GM21528 (cell line): ENCODE measurements at regions not wholly inside any gene's neighbourhood (a gene's known extent, or its start where the extent isn't known, plus 50 kb on each side); places are given as distances from the start of the nearest gene placed in this dataset.
"Not testable (repeated sequence)": the region's sequence is repeated elsewhere in the genome, so short reads cannot be mapped to it uniquely, and the experiment has no call there.

Experiments used
- ATAC-seq: cut with Tn5 transposase; IDR thresholded peaks from one replicate; pipeline ENCODE4 v1.9.1; 2021; ENCODE audit warnings: mild to moderate bottlenecking, moderate library complexity; ENCODE audit not compliant: unreplicated experiment, low FRiP score

- no peak for ATAC-seq
Observed at GRCh38 chr1:194076646-194077045, 890.2 kb upstream of the B3GALT2 start.

- ATAC-seq, result no peak
Observed at GRCh38 chr1:194073833-194074232, 887.4 kb upstream of the B3GALT2 start.

GRCh38 chr1:194071205-194071604 is 884.8 kb upstream of the B3GALT2 start:
- no peak for ATAC-seq

DNA sequence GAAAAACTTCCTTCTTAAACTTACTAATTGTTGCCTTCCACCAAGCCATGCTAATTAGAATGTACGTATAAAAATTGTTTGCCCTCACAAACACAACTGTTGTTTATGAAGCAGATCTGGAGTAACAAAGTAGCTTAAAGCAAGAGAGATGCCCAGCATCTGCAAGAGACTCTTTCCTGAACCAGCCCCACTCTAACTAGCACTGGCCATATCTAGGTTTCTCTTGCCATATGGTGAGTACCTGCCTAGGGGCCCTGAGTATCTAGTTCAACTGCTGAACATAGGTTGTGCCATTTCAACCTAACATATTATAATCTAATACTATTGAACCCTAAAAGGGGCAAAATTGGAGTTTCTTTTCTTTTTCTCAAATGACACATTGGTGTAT is 883.4 kb upstream of the B3GALT2 start:
- ATAC-seq, result no peak

DNA sequence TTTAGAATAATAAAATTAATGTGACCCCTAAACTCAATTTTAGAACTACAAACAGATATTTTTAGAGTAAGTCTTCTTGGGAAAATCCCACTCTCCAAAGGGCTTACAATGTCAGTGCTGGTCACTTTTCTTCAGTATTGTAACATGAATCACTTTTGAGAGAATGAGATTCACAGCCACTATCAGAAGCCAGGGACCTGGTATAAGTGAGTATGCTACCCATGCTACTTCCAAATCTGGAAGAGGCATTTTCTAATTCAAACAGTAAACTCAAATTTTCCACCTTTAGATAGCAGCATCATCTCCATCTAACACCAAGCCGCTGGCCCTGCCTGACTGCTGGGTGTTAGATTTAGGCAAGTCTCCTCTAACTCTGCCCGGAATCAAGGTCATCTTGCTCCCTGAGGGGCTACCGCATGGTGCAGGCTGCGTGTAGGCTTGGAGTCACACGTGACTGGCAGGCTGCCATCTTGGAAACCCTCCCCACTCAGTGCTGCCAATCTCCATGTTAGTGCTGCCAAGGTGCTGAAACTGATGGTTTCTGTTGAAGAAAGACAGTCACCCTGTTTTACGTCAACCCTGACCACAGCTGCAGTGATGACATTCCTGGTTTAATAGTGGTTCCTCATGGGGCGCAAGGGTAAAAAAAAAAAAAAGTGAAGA is 882.9 kb upstream of the B3GALT2 start:
- ATAC-seq, result no peak

DNA sequence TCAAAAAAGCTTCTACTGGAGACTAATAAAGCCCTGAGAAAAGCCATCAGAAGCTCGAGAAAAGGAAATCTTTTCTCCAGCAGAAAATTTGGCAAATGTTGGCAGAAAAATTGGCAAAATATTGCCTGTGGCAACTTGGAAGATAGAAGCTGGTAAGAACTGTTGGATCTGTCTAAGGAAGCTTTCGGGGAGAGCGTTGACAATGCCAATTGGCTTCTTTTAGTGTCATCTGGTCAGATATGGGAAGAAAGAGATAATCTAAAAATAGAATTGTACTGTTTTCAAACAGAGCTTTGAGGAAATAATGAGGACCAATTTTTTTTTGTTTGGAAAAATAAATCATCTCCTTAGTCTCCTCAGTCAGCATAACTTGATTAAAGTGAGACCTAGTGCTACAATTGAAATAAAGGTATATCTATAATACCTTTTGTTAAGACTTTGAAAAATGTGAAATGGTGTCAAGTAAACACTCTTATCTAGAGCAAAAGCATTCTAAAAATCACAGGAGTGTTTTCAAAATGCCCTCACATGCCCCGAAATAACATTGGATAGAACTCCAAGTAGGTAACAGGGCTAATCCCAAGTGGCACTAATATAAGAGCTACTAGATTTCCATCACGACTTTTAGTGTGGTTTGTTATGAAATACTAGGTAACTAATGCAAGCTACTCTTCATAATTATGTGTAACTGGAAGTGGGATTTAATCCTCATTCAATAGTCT is 882.2 kb upstream of the B3GALT2 start:
- no peak for ATAC-seq

GRCh38 chr1:194067772-194068171 is 881.4 kb upstream of the B3GALT2 start:
- ATAC-seq, result no peak

DNA sequence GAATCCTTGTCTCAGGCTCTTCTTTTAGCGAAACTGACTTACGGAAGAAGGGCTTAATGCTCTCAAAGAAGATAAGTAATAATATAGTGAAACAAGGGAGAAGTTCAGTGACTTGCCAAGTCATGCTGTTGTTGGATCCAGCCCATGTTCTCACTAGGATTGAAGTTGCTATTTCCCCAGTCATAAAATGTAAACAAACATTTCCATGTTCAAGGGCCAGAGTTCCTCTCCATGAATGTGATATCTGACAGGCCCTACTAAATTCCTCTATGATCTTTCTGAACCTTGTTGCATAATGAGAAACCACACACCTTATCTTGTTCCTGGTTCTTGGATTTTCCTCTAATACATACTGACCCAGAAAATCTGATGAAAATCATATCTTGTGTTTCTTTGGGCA is 876.5 kb upstream of the B3GALT2 start:
- ATAC-seq, result no peak

DNA sequence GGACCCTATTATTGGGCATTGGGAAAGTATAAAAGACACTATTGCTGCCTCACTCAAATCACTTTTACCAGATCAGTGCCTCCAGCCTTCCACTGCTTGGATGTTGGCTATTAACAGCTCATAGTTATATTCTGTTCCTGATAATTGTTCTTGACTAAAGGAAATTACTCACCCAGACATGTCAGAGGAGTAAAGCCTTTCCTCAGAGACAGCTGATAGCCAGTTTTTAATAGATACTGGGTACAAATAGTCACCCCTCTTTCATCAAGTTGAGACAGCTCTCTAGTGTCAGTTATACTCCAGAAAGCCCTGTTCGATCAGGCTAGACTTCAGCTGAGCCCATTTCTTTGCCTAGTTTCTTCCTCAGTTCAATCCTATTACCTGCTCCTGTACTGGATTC is 876.1 kb upstream of the B3GALT2 start:
- no peak for ATAC-seq

DNA sequence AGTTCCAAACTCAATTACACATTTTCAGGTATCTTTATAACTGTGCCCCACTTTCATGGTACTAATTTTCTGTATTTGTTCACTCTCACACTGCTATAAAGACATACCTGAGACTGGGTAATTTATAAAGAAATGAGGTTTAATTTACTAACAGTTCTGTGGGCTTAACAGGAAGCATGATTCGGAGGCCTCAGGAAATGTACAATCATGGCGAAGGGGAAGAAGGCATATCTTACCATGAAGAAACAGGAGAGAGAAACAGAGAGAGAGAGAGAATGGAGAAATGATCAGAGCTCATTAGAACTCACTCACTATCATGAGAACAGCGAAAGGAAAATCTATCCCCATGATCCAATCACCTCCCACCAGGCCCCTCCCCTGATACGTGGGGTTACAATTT is 874.1 kb upstream of the B3GALT2 start:
- no peak for ATAC-seq

- not testable (repeated sequence) for ATAC-seq
Observed at GRCh38 chr1:194058268-194058667, 871.9 kb upstream of the B3GALT2 start.

DNA sequence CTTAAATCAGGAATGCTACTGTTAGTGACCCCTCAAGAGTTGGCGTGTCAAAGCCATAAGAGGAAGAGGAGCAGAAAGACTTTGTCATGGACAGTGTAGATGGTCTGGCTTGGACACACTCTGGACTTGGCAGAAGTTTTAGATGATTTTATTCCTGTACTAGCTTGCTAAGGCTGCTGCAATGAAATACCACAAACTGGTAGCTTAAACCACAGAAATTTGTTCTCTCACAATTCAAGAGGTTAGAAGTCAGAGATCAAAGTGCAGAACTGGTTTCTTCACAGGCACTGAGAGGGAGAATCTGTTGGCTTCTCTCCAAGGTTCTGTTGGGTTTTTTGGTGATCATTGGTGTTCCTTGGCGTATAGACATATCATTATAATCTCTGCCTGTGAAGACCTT is 869.8 kb upstream of the B3GALT2 start:
- ATAC-seq, result no peak

GRCh38 chr1:194055536-194055935 is 869.1 kb upstream of the B3GALT2 start:
- no peak for ATAC-seq

DNA sequence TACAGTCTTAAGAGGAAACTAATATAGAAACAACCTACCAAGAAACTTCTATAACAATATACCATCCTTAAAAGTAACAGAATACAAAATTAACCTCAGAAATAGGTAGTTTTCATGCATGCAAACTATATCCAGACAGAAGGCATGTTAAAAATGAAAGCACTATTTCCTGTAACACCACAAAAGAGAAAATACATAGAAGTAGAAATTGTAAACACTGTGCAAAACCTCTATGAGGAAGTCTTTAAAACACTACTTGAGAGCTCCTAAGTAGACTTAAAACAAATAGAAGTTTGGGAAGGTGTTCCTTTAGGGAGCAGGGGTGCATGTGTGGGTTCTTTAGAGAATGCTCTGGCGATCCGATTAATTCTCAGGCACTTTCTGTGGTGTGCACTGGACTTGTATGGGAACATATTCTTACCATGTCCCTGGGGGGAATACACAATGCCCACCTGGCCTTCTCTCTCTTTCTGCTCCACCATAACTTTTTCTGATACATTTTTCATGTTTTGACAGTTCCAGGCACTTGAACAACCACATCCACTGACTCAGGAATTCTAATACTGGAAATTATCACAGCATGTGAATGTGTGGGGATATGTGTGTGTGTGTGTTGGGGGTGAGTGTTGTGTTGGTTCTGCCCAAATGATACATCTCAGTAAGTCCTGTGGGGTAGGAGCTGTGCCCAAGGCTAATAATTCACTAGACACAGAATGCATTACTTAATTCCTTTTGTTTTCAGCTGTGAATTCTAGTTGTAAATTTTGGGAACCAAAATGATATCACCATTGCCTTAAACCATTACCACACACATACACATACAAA is 866.3 kb upstream of the B3GALT2 start:
- no peak for ATAC-seq

GRCh38 chr1:194047921-194048320 is 861.5 kb upstream of the B3GALT2 start:
- ATAC-seq, result no peak

DNA sequence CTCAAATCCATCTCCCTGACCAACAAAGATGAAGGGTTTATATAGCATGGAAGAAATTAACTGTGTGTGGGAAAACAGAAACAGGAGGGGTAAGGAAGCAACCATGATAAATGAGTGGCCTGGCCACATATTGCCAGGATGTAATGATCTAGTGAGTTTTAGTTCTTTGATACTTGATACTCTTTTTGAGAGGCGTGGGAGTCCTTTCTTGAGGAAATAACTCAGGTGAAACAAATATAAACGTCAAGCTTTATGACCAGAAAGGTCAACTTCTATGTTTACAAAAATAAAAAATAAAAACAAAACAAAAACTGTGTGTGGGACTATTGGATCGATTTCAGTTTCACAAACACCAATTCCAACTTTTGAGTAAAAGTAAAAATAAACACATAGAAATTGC is 860.8 kb upstream of the B3GALT2 start:
- ATAC-seq, result no peak

- no peak for ATAC-seq
Observed at GRCh38 chr1:194045416-194045815, 859.0 kb upstream of the B3GALT2 start.

DNA sequence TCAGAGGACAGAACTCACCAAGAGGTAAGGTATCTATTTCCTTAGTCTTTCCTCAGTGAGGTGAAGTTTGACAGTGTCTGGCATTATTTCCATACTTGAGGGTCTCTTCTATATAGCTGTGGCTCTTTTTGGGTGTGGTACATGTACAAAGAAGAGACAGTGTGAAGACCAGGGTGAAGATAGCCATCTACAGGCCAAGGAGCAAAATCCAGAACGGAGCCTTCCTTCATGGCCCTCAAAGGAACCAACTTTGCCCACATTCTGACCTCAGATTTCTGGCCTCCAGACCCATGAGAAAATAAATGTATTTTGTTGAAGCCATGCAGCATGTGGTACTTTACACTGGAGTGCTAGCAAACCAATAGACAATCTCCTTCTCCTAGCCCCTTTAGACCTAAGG is 858.5 kb upstream of the B3GALT2 start:
- no peak for ATAC-seq

DNA sequence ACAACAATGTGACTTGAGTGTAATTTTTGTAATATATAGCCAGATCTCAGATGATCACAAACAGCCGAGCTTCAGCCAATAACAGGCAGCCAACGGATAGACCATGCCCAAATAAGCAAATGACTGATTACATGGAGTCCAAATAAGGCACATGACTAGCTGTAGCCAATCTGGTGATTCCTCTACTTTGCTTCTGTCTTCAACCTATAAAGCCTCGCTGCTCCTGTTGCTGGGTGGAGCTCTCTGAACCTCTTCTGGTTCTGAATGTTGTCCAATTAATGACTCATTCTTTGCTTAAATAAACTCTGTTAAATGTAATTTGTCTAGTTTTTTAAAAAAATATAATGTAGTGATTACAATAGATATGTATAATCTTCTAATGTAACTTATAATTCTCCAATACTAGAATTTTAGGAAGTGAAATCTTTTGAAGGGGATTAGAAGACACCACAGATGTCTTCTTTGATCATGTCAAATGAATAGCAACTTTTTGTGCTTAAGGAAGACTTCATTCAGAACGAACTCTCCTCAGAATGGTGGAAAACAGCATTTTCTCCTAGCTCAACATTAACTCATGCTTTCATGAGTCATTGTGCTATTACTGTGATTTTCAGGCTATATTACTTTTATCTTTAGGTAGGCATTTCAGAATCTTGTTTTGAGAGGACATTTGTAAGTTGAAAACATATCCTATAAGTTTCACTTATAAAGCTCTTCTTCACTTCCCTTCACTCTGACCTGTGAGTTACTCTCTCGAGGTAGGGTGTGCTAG is 857.8 kb upstream of the B3GALT2 start:
- no peak for ATAC-seq

GRCh38 chr1:194042736-194043135 is 856.3 kb upstream of the B3GALT2 start:
- no peak for ATAC-seq

- ATAC-seq, result no peak
Observed at GRCh38 chr1:194040496-194040895, 854.1 kb upstream of the B3GALT2 start.
